ENCODE measurements at regions not wholly inside any gene's neighbourhood (a gene's known extent, or its start where the extent isn't known, plus 50 kb on each side); places are given as distances from the start of the nearest gene placed in this dataset.

DNA sequence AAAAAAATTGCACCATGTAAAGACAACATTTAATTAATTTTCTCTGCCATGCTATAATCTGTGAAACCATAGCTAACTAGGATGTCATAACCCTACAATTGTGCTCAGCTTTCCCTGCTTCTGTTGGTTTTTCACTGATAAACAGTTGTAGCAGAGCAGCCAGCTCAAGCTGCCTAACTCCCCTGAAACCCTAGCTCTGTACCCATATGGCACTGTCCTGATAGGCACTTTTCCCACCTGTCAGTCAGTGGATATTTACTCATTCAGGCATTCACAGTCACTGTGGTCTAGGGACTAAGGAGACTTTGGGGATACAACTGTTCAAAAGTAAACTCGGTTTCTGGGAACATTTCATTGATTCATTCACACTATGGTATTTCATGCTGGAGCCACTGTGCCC is 407.0 kb downstream of the DSEL start:
- peaks cover 5% of the 10 kb centered on the region for H3K4me1 Mint-ChIP-seq

DNA sequence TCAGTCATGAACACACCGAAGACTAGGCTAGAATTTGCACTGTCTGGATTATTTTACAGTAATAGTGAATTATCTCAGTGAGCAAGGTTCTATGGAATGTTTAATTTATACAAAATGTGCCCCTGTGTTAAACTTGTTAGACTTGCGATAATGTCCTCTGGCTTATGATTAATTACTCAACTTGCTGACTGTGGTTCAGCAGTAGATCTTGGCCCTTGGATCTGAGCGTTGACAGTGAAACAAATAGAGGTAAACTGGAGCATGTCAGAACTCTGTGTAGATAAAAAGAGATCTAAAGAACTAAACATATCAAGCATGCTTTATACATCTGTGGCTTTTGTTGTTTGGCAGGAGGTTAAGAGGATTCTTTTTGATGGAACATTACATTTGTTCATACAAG is 407.6 kb downstream of the DSEL start:
- Mint-ChIP-seq H3K27ac (peak overlapping the region in 2 of 3 experiments; percentile 1 to 21), H3K4me3 (no peak overlapping the region), H3K36me3 (ENCODE audit: low read depth) (no peaks in the 10 kb centered on the region), H3K27me3 (ENCODE audit: low read depth) (no peaks in the 10 kb centered on the region), H3K4me1 (peaks cover 5% of the 10 kb centered on the region), H3K9me3 (no peaks in the 10 kb centered on the region)
- TF ChIP-seq CTCF (IDR thresholded peaks at IDR 0.05; ENCODE audit: unreplicated experiment in 3 of 3) = no peak

More for the DNA sequence above, 407.0 kb downstream of the DSEL start:
- H3K9me3 Mint-ChIP-seq = no peaks in the 10 kb centered on the region
- no peak overlapping the region for H3K27ac Mint-ChIP-seq
- no peak overlapping the region for H3K4me3 Mint-ChIP-seq
- no peaks in the 10 kb centered on the region for H3K27me3 Mint-ChIP-seq (ENCODE audit: low read depth)
- no peak for TF ChIP-seq CTCF (IDR thresholded peaks at IDR 0.05; ENCODE audit: unreplicated experiment in 3 of 3)
- no peaks in the 10 kb centered on the region for H3K36me3 Mint-ChIP-seq (ENCODE audit: low read depth)

GRCh38 chr18:67104700-67105284 is 411.7 kb downstream of the DSEL start:
- no peaks in the 10 kb centered on the region for H3K9me3 Mint-ChIP-seq
- no peaks in the 10 kb centered on the region for H3K27me3 Mint-ChIP-seq (ENCODE audit: low read depth)
- no peak overlapping the region for H3K27ac Mint-ChIP-seq
- H3K4me1 Mint-ChIP-seq = peaks cover 5% of the 10 kb centered on the region
- H3K4me3 Mint-ChIP-seq = no peak overlapping the region
- peak; percentile 66 to 79 (median 78) for TF ChIP-seq CTCF (IDR thresholded peaks at IDR 0.05; ENCODE audit: unreplicated experiment in 3 of 3)
- no peaks in the 10 kb centered on the region for H3K36me3 Mint-ChIP-seq (ENCODE audit: low read depth)

GRCh38 chr18:67094123-67094522 is 422.4 kb downstream of the DSEL start:
- Mint-ChIP-seq H3K4me1 (no peaks in the 10 kb centered on the region), H3K36me3 (ENCODE audit: low read depth) (no peaks in the 10 kb centered on the region), H3K4me3 (no peak overlapping the region), H3K9me3 (no peaks in the 10 kb centered on the region), H3K27me3 (ENCODE audit: low read depth) (no peaks in the 10 kb centered on the region), H3K27ac (no peak overlapping the region)
- no peak for TF ChIP-seq CTCF (IDR thresholded peaks at IDR 0.05; ENCODE audit: unreplicated experiment in 3 of 3)

DNA sequence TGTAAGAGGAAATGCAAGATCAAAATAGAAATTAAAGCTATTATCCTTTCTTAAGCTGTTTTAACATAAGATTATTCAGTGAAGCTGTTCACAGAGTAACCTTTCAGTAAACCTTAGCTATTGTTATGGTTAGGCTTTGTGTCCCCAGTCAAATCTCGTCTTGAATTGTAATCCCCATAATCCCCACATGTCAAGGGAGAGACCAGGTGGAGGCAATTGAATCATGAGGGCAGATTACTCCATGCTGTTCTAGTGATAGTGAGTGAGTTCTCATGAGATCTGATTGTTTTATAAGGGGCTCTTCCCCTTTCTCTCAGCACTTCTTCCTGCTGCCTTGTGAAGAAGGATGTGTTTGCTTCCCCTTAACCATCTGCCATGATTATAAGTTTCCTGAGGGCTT is 424.4 kb downstream of the DSEL start:
- Mint-ChIP-seq H3K27me3 (ENCODE audit: low read depth) (no peaks in the 10 kb centered on the region), H3K9me3 (no peaks in the 10 kb centered on the region), H3K36me3 (ENCODE audit: low read depth) (no peaks in the 10 kb centered on the region), H3K4me3 (no peak overlapping the region), H3K27ac (no peak overlapping the region), H3K4me1 (no peaks in the 10 kb centered on the region)
- TF ChIP-seq CTCF (IDR thresholded peaks at IDR 0.05; ENCODE audit: unreplicated experiment in 3 of 3) = no peak

- TF ChIP-seq CTCF (IDR thresholded peaks at IDR 0.05; ENCODE audit: unreplicated experiment in 3 of 3) = no peak
- Mint-ChIP-seq H3K4me3 (no peak overlapping the region), H3K27ac (no peak overlapping the region), H3K36me3 (ENCODE audit: low read depth) (no peaks in the 10 kb centered on the region), H3K9me3 (no peaks in the 10 kb centered on the region), H3K4me1 (no peaks in the 10 kb centered on the region), H3K27me3 (ENCODE audit: low read depth) (no peaks in the 10 kb centered on the region)
These were observed 434.9 kb downstream of the DSEL start for GRCh38 chr18:67081482-67082211.
